Endothelial cell of umbilical vein (primary cell): ENCODE measurements at regions not wholly inside any gene's neighbourhood (a gene's known extent, or its start where the extent isn't known, plus 50 kb on each side); places are given as distances from the start of the nearest gene placed in this dataset.

Experiments
- BruUV-seq: library from RNA; stranded (reverse); fragments of 400-500 nt; replicated peaks from 2 replicates; lab custom pipeline; 2021; lab: Mats Ljungman, UMichigan
- CTCF ChIA-PET: fragments of 300-600, 350-600 bp; sonication (Branson Sonifier 250); formaldehyde crosslinking; loops from one replicate; lab custom pipeline; 2021; ENCODE audit warnings: antibody characterized with exemption, inconsistent platforms; lab: Charles Lee
- POLR2A ChIA-PET: fragments of 300-600, 350-600 bp; sonication (Branson Sonifier 250); formaldehyde crosslinking; loops from one replicate; lab custom pipeline; 2021; ENCODE audit warnings: antibody characterized with exemption, inconsistent platforms; lab: Charles Lee
- DNase-seq: peaks from one replicate; pipeline ENCODE4 v3.0.0-alpha.2; 2011; ENCODE audit warnings: low read depth, low spot score
- FAIRE-seq: peaks from 2 replicates; lab custom pipeline; 2011; peaks lifted over from hg19 to GRCh38; lab: Jason Lieb, UNC
- H2AFZ ChIP-seq: 2 replicates; pipeline ENCODE4 v1.6.0; 2012; ENCODE audit warnings: low read depth, low read length, control low read depth, inconsistent platforms
- H3K27ac ChIP-seq: 2 replicates; pipeline ENCODE4 v1.5.1; 2011; ENCODE audit warnings: low read depth, mild to moderate bottlenecking, control low read depth, low read length, moderate library complexity; ENCODE audit not compliant: insufficient read depth
- H3K27me3 ChIP-seq, 2 experiments: 2 replicates each; pipeline versions ENCODE4 v1.6.0 to v1.6.1; 2011; ENCODE audit warnings: low read length in 2 of 2, mixed read lengths in 1 of 2; ENCODE audit not compliant: control insufficient read depth in 2 of 2, insufficient read depth in 2 of 2
- H3K36me3 ChIP-seq, 2 experiments: 2 replicates in 1 of 2; 3 replicates in 1 of 2; pipeline ENCODE4 v1.5.1; 2011; ENCODE audit warnings: low read length in 2 of 2, mild to moderate bottlenecking in 1 of 2, moderate library complexity in 1 of 2; ENCODE audit not compliant: control insufficient read depth in 2 of 2, insufficient read depth in 2 of 2; ENCODE audit errors: extremely low read depth in 1 of 2
- H3K4me1 ChIP-seq: 3 replicates; pipeline ENCODE4 v1.5.1; 2011; ENCODE audit warnings: mild to moderate bottlenecking, low read length; ENCODE audit not compliant: control insufficient read depth, insufficient read depth; ENCODE audit errors: extremely low read depth
- H3K4me2 ChIP-seq: 2 replicates; pipeline ENCODE4 v1.6.1; 2011; ENCODE audit warnings: low read length, control low read depth, mixed read lengths; ENCODE audit not compliant: insufficient read depth
- H3K4me3 ChIP-seq, 3 experiments: fragments of 200-600 bp in 1 of 3; sonication (generic), shearing (Covaris generic) in 1 of 3; replicated peaks in 1 of 3; 2 replicates each; pipeline ENCODE4 v1.5.1; 2011 to 2016; ENCODE audit warnings: control low read depth in 3 of 3, low read length in 3 of 3, mild to moderate bottlenecking in 2 of 3, inconsistent platforms in 1 of 3, low read depth in 1 of 3, moderate library complexity in 1 of 3; ENCODE audit not compliant: insufficient read depth in 1 of 3
- H3K79me2 ChIP-seq: 2 replicates; pipeline ENCODE4 v1.6.0; 2012; ENCODE audit warnings: low read length, inconsistent platforms; ENCODE audit not compliant: control insufficient read depth, insufficient read depth
- H3K9ac ChIP-seq: replicated peaks from 2 replicates; pipeline ENCODE3; 2011; ENCODE audit warnings: low read length, control low read depth; ENCODE audit not compliant: insufficient read depth; ENCODE audit errors: extremely low read depth
- H3K9me1 ChIP-seq: replicated peaks from 3 replicates; pipeline ENCODE4 v1.6.0; 2011; ENCODE audit warnings: mild to moderate bottlenecking, low read length; ENCODE audit not compliant: control insufficient read depth, insufficient read depth; ENCODE audit errors: extremely low read depth
- H3K9me3 ChIP-seq: replicated peaks from 2 replicates; pipeline ENCODE4 v1.5.1; 2012; ENCODE audit warnings: low read length, inconsistent platforms; ENCODE audit not compliant: control insufficient read depth, insufficient read depth
- H4K20me1 ChIP-seq: replicated peaks from 2 replicates; pipeline ENCODE3; 2011; ENCODE audit warnings: mild to moderate bottlenecking, low read length; ENCODE audit not compliant: control insufficient read depth, insufficient read depth; ENCODE audit errors: extremely low read depth
- CTCF ChIP-seq, 2 donors: IDR thresholded peaks; 1 replicate in 1 of 2; 2 replicates in 1 of 2; pipeline ENCODE4 v1.5.1; 2011; ENCODE audit warnings: low read length in 2 of 2, mild to moderate bottlenecking in 2 of 2, moderate library complexity in 2 of 2, control low read depth in 1 of 2, inconsistent platforms in 1 of 2, low read depth in 1 of 2; ENCODE audit not compliant: insufficient read depth in 1 of 2; ENCODE audit errors: extremely low read depth in 1 of 2
- EZH2 ChIP-seq: IDR thresholded peaks from 2 replicates; pipeline ENCODE4 v1.6.1; 2012; ENCODE audit warnings: borderline replicate concordance, low read depth, mild to moderate bottlenecking, moderate library complexity, low read length, inconsistent platforms; ENCODE audit not compliant: severe bottlenecking
- FOS ChIP-seq: IDR thresholded peaks from 2 replicates; pipeline ENCODE4 v1.6.1; 2011; ENCODE audit warnings: mild to moderate bottlenecking, low read length, moderate library complexity, borderline replicate concordance; ENCODE audit not compliant: insufficient read depth
- GATA2 ChIP-seq: IDR thresholded peaks from 2 replicates; pipeline ENCODE4 v1.7.0; 2011; ENCODE audit warnings: low read depth, mild to moderate bottlenecking, moderate library complexity, mixed read lengths, low read length; ENCODE audit not compliant: insufficient read length, insufficient read depth
- JUN ChIP-seq: IDR thresholded peaks from 2 replicates; pipeline ENCODE4 v1.6.1; 2011; ENCODE audit warnings: borderline replicate concordance, low read depth; ENCODE audit not compliant: insufficient read length, insufficient read depth
- MAX ChIP-seq: IDR thresholded peaks from 2 replicates; pipeline ENCODE4 v1.6.1; 2011; ENCODE audit not compliant: insufficient read depth, insufficient read length
- MYC ChIP-seq: IDR thresholded peaks from one replicate; pipeline ENCODE4 v1.6.1; 2011; ENCODE audit warnings: mild to moderate bottlenecking, low read depth, low read length
- POLR2A ChIP-seq: IDR thresholded peaks from 2 replicates; pipeline ENCODE4 v1.6.1; 2012; ENCODE audit warnings: low read depth, mild to moderate bottlenecking, control low read depth, low read length
- POLR2AphosphoS5 ChIP-seq: IDR thresholded peaks from 2 replicates; pipeline ENCODE4 v1.6.1; 2012; ENCODE audit warnings: low read depth, mild to moderate bottlenecking, control low read depth, low read length, moderate library complexity; ENCODE audit not compliant: insufficient read depth
- dilution Hi-C: fragments of 300-500 bp; cut with MboI; formaldehyde crosslinking; loops from one replicate; pipeline ENCODE4 v1.15.0; 2019; ENCODE audit warnings: low sequenced_read_pairs; ENCODE audit not compliant: extremely low pct_ligation_motif_present
- intact Hi-C: fragments of 100-400 bp; cut with micrococcal nuclease; formaldehyde crosslinking; loops from one replicate; pipeline ENCODE4 v1.10.0; 2022

- Histone ChIP-seq H3K4me2 (no peak overlapping the region), H3K9ac (no peak overlapping the region), H3K27me3 (no peaks in the 10 kb centered on the region), H4K20me1 (no peaks in the 10 kb centered on the region), H3K36me3 (no peaks in the 10 kb centered on the region), H3K9me3 (peaks cover 6% of the 10 kb centered on the region), H3K4me1 (no peaks in the 10 kb centered on the region), H2AFZ (no peak overlapping the region), H3K27ac (no peak overlapping the region), H3K79me2 (no peaks in the 10 kb centered on the region), H3K9me1 (no peaks in the 10 kb centered on the region), H3K4me3 (no peak overlapping the region)
- DNase-seq (no peak), FAIRE-seq (no peak)
- intact Hi-C loops (no loop called here), dilution Hi-C loops (no loop called here)
- CTCF ChIA-PET: no interaction called here
- BruUV-seq: no TSS peak
- POLR2A ChIA-PET: no interaction called here
- TF ChIP-seq CTCF (IDR thresholded peaks at IDR 0.05; ENCODE audit: extremely low read depth in 1 of 2, insufficient read depth in 1 of 2, low read depth in 1 of 2, low read length in 2 of 2) (no peak), POLR2AphosphoS5 (no peak), MYC (no peak), FOS (no peak), JUN (no peak), POLR2A (no peak), GATA2 (no peak), MAX (no peak), EZH2 (no peak)
Measured at GRCh38 chr22:49353235-49353634, 474.4 kb downstream of the BRD1 start.
